Cardiac muscle cell (in vitro differentiated cells and primary cell): ENCODE measurements at regions not wholly inside any gene's neighbourhood (a gene's known extent, or its start where the extent isn't known, plus 50 kb on each side); places are given as distances from the start of the nearest gene placed in this dataset.

ENCODE experiments used
- DNase-seq, 2 donors: peaks; one replicate each; pipeline versions ENCODE4 v3.0.0 to v3.0.0-alpha.2; 2010 to 2017; ENCODE audit warnings: low read depth in 1 of 2, low spot score in 1 of 2
- H3K27ac ChIP-seq: fragments of 200-600 bp; sonication (generic); 2 replicates; pipeline ENCODE4 v1.5.1; 2016
- H3K27me3 ChIP-seq: fragments of 200-600 bp; sonication (generic); 2 replicates; pipeline ENCODE4 v1.6.0; 2016; ENCODE audit warnings: control low read depth
- H3K36me3 ChIP-seq: fragments of 200-600 bp; sonication (generic); 2 replicates; pipeline ENCODE4 v1.5.1; 2016; ENCODE audit warnings: control low read depth
- H3K4me1 ChIP-seq: fragments of 200-600 bp; sonication (generic); 2 replicates; pipeline ENCODE4 v1.8.1; 2017; ENCODE audit warnings: low read depth, mild to moderate bottlenecking, mixed run types
- H3K4me3 ChIP-seq: fragments of 200-600 bp; sonication (generic); 2 replicates; pipeline ENCODE4 v1.5.1; 2016; ENCODE audit warnings: mild to moderate bottlenecking
- H3K9me3 ChIP-seq: fragments of 200-600 bp; sonication (generic); 2 replicates; pipeline ENCODE4 v1.5.1; 2017; ENCODE audit warnings: low read depth, mild to moderate bottlenecking, control low read depth
- CTCF ChIP-seq: IDR thresholded peaks from 2 replicates; pipeline ENCODE4 v1.5.1; 2012; ENCODE audit warnings: low read depth, mild to moderate bottlenecking, low read length

GRCh38 chr7:148950806-148951205 is 66.7 kb upstream of the EZH2 start:
- no peak for DNase-seq
- H3K27me3 ChIP-seq, result no peaks in the 10 kb centered on the region
- no peaks in the 10 kb centered on the region for H3K4me1 ChIP-seq
- no peak for TF ChIP-seq CTCF
- no peaks in the 10 kb centered on the region for H3K36me3 ChIP-seq
- no peak overlapping the region for H3K4me3 ChIP-seq
- H3K27ac ChIP-seq, result no peak overlapping the region
- H3K9me3 ChIP-seq, result no peaks in the 10 kb centered on the region

GRCh38 chr7:148944935-148945934 is 61.1 kb upstream of the EZH2 start:
- peaks cover 5% of the 10 kb centered on the region for H3K4me1 ChIP-seq
- H3K36me3 ChIP-seq, result no peaks in the 10 kb centered on the region
- H3K27ac ChIP-seq, result no peak overlapping the region
- no peak for TF ChIP-seq CTCF
- no peaks in the 10 kb centered on the region for H3K9me3 ChIP-seq
- no peak overlapping the region for H3K4me3 ChIP-seq
- peak in 1 of 2 donors; percentile 81 for DNase-seq
- no peaks in the 10 kb centered on the region for H3K27me3 ChIP-seq

GRCh38 chr7:148941598-148942275 is 57.6 kb upstream of the EZH2 start:
- H3K9me3 ChIP-seq, result no peaks in the 10 kb centered on the region
- peak overlapping the region; percentile 73 for H3K27ac ChIP-seq
- peaks cover 5% of the 10 kb centered on the region for H3K4me1 ChIP-seq
- H3K27me3 ChIP-seq, result no peaks in the 10 kb centered on the region
- H3K36me3 ChIP-seq, result no peaks in the 10 kb centered on the region
- peak; percentile 76 to 78 for DNase-seq
- peak; percentile 53 for TF ChIP-seq CTCF
- H3K4me3 ChIP-seq, result peak overlapping the region; percentile 63

GRCh38 chr7:148940702-148941597 is 56.9 kb upstream of the EZH2 start:
- Histone ChIP-seq H3K27ac (peak overlapping the region; percentile 73), H3K36me3 (no peaks in the 10 kb centered on the region), H3K9me3 (no peaks in the 10 kb centered on the region), H3K4me1 (peaks cover 5% of the 10 kb centered on the region), H3K4me3 (peak overlapping the region; percentile 63), H3K27me3 (no peaks in the 10 kb centered on the region)
- TF ChIP-seq CTCF, result no peak
- peak; percentile 85 to 89 for DNase-seq

- Histone ChIP-seq H3K27ac (no peak overlapping the region), H3K36me3 (no peaks in the 10 kb centered on the region), H3K4me1 (peaks cover 5% of the 10 kb centered on the region), H3K27me3 (no peaks in the 10 kb centered on the region), H3K9me3 (no peaks in the 10 kb centered on the region), H3K4me3 (no peak overlapping the region)
- TF ChIP-seq CTCF, result no peak
- no peak for DNase-seq
Observed at GRCh38 chr7:148939128-148939755, 55.2 kb upstream of the EZH2 start.
